ENCODE measurements at regions not wholly inside any gene's neighbourhood (a gene's known extent, or its start where the extent isn't known, plus 50 kb on each side); places are given as distances from the start of the nearest gene placed in this dataset.

DNA sequence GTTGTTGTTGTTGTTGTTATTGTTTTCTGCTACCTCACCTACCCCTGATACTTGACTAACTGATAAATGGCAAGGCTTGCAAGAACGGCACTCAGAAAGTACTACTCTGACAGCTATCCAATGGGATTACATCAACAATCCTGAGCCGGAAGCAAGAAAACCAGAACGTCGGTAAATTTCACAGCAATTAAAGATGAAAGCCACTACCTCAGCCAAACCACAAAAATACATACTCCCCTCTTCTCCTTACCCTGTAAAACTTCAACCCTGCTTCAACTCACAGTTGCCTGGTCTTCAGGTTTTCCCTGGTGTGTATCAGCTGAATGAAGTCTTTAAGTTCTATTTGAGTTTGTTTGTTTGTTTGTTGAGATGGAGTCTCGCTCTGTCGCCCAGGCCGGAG is 293.7 kb upstream of the RND3 start:
- Histone ChIP-seq H3K27ac (ENCODE audit: low read depth, low read length) (no peak overlapping the region), H3K4me1 (ENCODE audit: insufficient read depth, low read length) (no peaks in the 10 kb centered on the region), H3K36me3 (ENCODE audit: insufficient read depth, low read length) (no peaks in the 10 kb centered on the region), H3K27me3 (ENCODE audit: insufficient read depth, low read length) (no peaks in the 10 kb centered on the region), H3K9me3 (ENCODE audit: control insufficient read depth in 1 of 2, low read length in 2 of 2) (no peaks in the 10 kb centered on the region), H3K4me3 (ENCODE audit: low read length in 2 of 2) (no peak overlapping the region)
- intact Hi-C loops (cut with micrococcal nuclease): no loop called here
- Mint-ChIP-seq H3K36me3 (no peaks in the 10 kb centered on the region), H3K9me3 (peaks cover 0 to 3% (median 0%) of the 10 kb centered on the region in 8 donors), H3K27ac (no peak overlapping the region), H3K4me1 (no peaks in the 10 kb centered on the region), H3K4me3 (no peak overlapping the region), H3K27me3 (no peaks in the 10 kb centered on the region)
- no peak for DNase-seq
- ChIA-PET CTCF (ENCODE audit: partially characterized antibody) (no interaction called here), POLR2A (ENCODE audit: partially characterized antibody) (no interaction called here)

DNA sequence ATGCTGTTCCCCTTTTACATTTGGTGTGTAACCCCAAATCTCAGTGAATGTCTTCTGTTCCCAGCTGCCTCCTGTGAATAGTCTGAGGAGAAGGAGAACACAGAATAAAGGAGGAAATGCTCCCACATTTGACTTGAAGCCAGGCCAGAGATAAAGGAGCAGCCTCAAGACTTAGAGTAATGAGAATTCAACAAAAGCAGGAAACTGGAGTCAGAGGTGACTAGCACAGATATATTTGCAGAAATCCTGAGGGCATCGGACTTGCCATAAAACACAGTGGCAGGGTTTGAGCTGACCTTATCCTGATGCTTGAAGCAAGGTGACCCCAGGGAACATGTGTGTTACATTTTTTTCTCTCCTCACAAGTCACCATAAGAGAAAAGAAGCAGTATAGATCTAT is 291.4 kb upstream of the RND3 start:
- peaks cover 0 to 4% of the 10 kb centered on the region in 2 donors for H3K27me3 Mint-ChIP-seq
- H3K4me1 ChIP-seq (ENCODE audit: insufficient read depth, low read length): no peaks in the 10 kb centered on the region
- intact Hi-C loops (cut with micrococcal nuclease): no loop called here
- no peaks in the 10 kb centered on the region for H3K36me3 Mint-ChIP-seq
- no peak overlapping the region for H3K27ac ChIP-seq (ENCODE audit: low read depth, low read length)
- no peak overlapping the region for H3K27ac Mint-ChIP-seq
- H3K27me3 ChIP-seq (ENCODE audit: insufficient read depth, low read length): no peaks in the 10 kb centered on the region
- no peak overlapping the region for H3K4me3 ChIP-seq (ENCODE audit: low read length in 2 of 2)
- DNase-seq: no peak
- no peak overlapping the region for H3K4me3 Mint-ChIP-seq
- POLR2A ChIA-PET (ENCODE audit: partially characterized antibody): no interaction called here
- CTCF ChIA-PET (ENCODE audit: partially characterized antibody): no interaction called here
- no peaks in the 10 kb centered on the region for H3K9me3 ChIP-seq (ENCODE audit: control insufficient read depth in 1 of 2, low read length in 2 of 2)
- no peaks in the 10 kb centered on the region for H3K4me1 Mint-ChIP-seq
- no peaks in the 10 kb centered on the region for H3K36me3 ChIP-seq (ENCODE audit: insufficient read depth, low read length)
- peaks cover 0 to 3% (median 0%) of the 10 kb centered on the region in 8 donors for H3K9me3 Mint-ChIP-seq

DNA sequence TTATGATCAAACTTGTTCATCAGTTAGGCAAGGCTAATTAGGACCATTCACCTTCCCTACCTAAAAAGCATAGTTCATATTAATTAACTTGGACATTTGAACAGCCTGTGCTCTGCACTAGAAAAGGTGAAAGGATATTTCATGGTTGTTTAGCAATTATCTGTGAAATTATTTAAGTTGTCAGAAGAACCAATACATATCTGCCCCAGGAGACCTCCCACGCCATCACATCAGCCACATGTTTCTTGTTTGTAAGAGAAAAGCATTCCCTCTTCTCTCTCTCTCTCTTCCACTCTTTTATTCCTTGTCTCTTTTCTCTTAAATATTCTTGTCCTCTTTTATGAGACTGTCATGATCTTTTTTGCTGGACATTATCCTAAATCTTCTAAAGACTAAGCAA is 282.0 kb upstream of the RND3 start:
- H3K27me3 ChIP-seq (ENCODE audit: insufficient read depth, low read length): no peaks in the 10 kb centered on the region
- no peak for DNase-seq
- intact Hi-C loops (cut with micrococcal nuclease): no loop called here
- H3K27ac ChIP-seq (ENCODE audit: low read depth, low read length): no peak overlapping the region
- H3K4me3 Mint-ChIP-seq: no peak overlapping the region
- POLR2A ChIA-PET (ENCODE audit: partially characterized antibody): no interaction called here
- no peaks in the 10 kb centered on the region for H3K4me1 ChIP-seq (ENCODE audit: insufficient read depth, low read length)
- H3K36me3 ChIP-seq (ENCODE audit: insufficient read depth, low read length): no peaks in the 10 kb centered on the region
- no peaks in the 10 kb centered on the region for H3K36me3 Mint-ChIP-seq
- H3K9me3 ChIP-seq (ENCODE audit: control insufficient read depth in 1 of 2, low read length in 2 of 2): no peaks in the 10 kb centered on the region
- no peaks in the 10 kb centered on the region for H3K27me3 Mint-ChIP-seq
- H3K4me1 Mint-ChIP-seq: peaks cover 0 to 2% (median 0%) of the 10 kb centered on the region in 4 donors
- H3K27ac Mint-ChIP-seq: peak overlapping the region in 1 of 7 donors; percentile 77
- H3K9me3 Mint-ChIP-seq: peaks cover 0 to 4% (median 0%) of the 10 kb centered on the region in 8 donors
- H3K4me3 ChIP-seq (ENCODE audit: low read length in 2 of 2): no peak overlapping the region
- CTCF ChIA-PET (ENCODE audit: partially characterized antibody): no interaction called here

DNA sequence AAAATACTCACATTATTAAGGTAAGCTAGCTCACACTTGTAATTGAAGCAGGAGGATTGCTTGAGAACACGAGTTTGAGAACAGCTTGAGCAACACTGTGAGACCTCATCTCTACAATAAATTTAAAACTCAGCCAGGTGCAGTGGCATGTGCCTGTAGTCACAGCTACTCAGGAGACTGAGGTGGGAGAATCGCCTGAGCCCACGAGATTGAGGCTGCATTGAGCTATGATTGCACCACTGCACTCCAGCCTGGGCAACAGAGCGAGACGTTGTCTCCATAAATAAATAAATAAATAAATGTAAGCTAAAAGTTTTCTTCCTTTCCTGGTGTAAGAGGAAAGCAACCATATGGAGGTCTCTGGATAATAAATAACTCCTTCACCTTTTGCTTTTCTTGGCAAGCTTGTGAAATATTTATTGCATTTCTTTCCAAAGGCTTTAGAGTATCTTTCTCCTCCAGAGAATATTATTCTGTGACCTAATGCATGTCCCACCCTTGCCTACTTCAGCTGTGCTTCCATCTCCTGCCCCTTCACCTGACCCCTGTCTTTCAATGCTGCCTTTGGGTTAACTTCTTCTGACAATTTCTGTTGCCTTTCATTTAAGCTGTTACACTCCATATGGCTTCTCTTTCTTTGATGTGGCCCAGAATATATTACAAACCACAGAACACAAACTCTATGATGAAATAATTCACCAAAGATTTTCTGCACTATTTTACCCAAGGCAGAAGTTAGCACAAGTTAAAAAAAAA is 280.7 kb upstream of the RND3 start:
- Histone ChIP-seq H3K36me3 (ENCODE audit: insufficient read depth, low read length) (no peaks in the 10 kb centered on the region), H3K27me3 (ENCODE audit: insufficient read depth, low read length) (no peaks in the 10 kb centered on the region), H3K27ac (ENCODE audit: low read depth, low read length) (no peak overlapping the region), H3K4me1 (ENCODE audit: insufficient read depth, low read length) (no peaks in the 10 kb centered on the region), H3K4me3 (ENCODE audit: low read length in 2 of 2) (no peak overlapping the region), H3K9me3 (ENCODE audit: control insufficient read depth in 1 of 2, low read length in 2 of 2) (no peaks in the 10 kb centered on the region)
- H3K9me3 Mint-ChIP-seq: peaks cover 0 to 2% (median 0%) of the 10 kb centered on the region in 8 donors
- H3K36me3 Mint-ChIP-seq: no peaks in the 10 kb centered on the region
- POLR2A ChIA-PET (ENCODE audit: partially characterized antibody): no interaction called here
- CTCF ChIA-PET (ENCODE audit: partially characterized antibody): interaction anchor here (1.3 kb wide), 1 partner anchor 10 kb away, joined by 3 read pairs; no protein-coding TSS in a partner anchor
- H3K27me3 Mint-ChIP-seq: peaks cover 0 to 1% of the 10 kb centered on the region in 2 donors
- no peak overlapping the region for H3K4me3 Mint-ChIP-seq
- intact Hi-C loops (cut with micrococcal nuclease): no loop called here
- H3K27ac Mint-ChIP-seq: no peak overlapping the region
- peaks cover 0 to 2% (median 0%) of the 10 kb centered on the region in 4 donors for H3K4me1 Mint-ChIP-seq
- DNase-seq: no peak

DNA sequence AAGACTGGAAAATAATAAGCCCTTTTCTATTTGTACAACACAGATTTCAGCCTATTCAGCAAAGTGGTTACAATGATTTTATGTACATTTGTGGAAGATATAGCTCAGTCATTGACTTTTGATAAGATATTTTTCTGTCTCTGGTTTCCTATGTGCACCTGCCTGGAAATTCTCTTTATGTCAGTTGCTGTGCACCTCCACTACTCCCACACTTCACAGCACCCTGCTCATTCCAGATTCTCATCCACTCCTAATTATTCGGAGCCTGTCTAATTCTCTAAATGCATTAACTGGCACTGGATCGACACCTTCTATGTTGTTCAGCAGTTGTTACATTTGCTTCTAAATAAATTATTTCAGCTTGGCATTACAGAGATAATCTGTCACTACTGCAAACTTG is 275.1 kb upstream of the RND3 start:
- Mint-ChIP-seq H3K9me3 (peaks cover 0 to 2% (median 0%) of the 10 kb centered on the region in 8 donors), H3K27ac (no peak overlapping the region), H3K4me3 (no peak overlapping the region), H3K4me1 (no peaks in the 10 kb centered on the region), H3K36me3 (no peaks in the 10 kb centered on the region), H3K27me3 (peaks cover 0 to 1% of the 10 kb centered on the region in 2 donors)
- Histone ChIP-seq H3K36me3 (ENCODE audit: insufficient read depth, low read length) (no peaks in the 10 kb centered on the region), H3K27me3 (ENCODE audit: insufficient read depth, low read length) (no peaks in the 10 kb centered on the region), H3K4me1 (ENCODE audit: insufficient read depth, low read length) (no peaks in the 10 kb centered on the region), H3K4me3 (ENCODE audit: low read length in 2 of 2) (no peak overlapping the region), H3K27ac (ENCODE audit: low read depth, low read length) (no peak overlapping the region), H3K9me3 (ENCODE audit: control insufficient read depth in 1 of 2, low read length in 2 of 2) (no peaks in the 10 kb centered on the region)
- intact Hi-C loops (cut with micrococcal nuclease): no loop called here
- CTCF ChIA-PET (ENCODE audit: partially characterized antibody): no interaction called here
- no peak for DNase-seq
- POLR2A ChIA-PET (ENCODE audit: partially characterized antibody): no interaction called here

DNA sequence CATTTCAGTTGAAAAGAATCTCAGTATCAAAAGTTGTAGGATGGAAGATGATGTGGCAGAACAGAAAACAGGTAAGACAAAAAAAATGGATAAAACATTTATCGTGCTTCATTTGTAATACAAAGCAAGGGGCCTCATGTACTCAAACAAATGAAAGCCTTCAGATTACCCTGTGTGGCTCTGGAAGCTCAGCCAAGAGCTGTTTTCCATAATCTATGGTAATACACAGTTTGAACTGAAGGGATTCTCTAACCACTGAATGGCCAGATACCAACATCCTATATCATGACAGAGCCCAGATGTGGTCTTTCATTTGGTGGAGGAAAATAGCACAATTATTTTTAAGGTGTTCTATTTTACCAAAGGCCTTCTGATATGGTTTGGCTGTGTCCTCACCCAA is 272.1 kb upstream of the RND3 start:
- Histone ChIP-seq H3K27me3 (ENCODE audit: insufficient read depth, low read length) (no peaks in the 10 kb centered on the region), H3K27ac (ENCODE audit: low read depth, low read length) (no peak overlapping the region), H3K36me3 (ENCODE audit: insufficient read depth, low read length) (no peaks in the 10 kb centered on the region), H3K9me3 (ENCODE audit: control insufficient read depth in 1 of 2, low read length in 2 of 2) (no peaks in the 10 kb centered on the region), H3K4me1 (ENCODE audit: insufficient read depth, low read length) (no peaks in the 10 kb centered on the region), H3K4me3 (ENCODE audit: low read length in 2 of 2) (no peak overlapping the region)
- no peaks in the 10 kb centered on the region for H3K4me1 Mint-ChIP-seq
- peaks cover 0 to 4% (median 0%) of the 10 kb centered on the region in 8 donors for H3K9me3 Mint-ChIP-seq
- no peaks in the 10 kb centered on the region for H3K36me3 Mint-ChIP-seq
- intact Hi-C loops (cut with micrococcal nuclease): no loop called here
- ChIA-PET POLR2A (ENCODE audit: partially characterized antibody) (no interaction called here), CTCF (ENCODE audit: partially characterized antibody) (no interaction called here)
- DNase-seq: no peak
- H3K27me3 Mint-ChIP-seq: peaks cover 0 to 1% of the 10 kb centered on the region in 2 donors
- H3K27ac Mint-ChIP-seq: no peak overlapping the region
- no peak overlapping the region for H3K4me3 Mint-ChIP-seq

DNA sequence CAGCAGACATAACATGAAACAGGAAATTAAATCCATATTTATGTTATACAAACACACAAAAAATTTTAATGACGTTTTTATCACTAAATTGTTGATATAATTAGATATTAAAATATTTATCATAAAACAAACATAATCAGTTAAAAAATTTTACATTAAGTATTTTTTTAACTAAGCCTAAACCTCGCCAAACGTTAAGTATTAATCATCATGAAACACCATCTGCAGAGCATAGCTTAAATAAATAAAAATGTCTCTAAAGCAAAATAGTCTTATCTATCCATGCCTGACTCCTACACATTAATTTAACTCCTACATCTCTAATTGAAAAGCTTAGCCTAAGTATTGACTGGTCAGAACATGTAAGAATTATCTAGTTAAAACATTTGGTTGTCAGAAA is 271.6 kb upstream of the RND3 start:
- CTCF ChIA-PET (ENCODE audit: partially characterized antibody): no interaction called here
- no peaks in the 10 kb centered on the region for H3K4me1 Mint-ChIP-seq
- Histone ChIP-seq H3K36me3 (ENCODE audit: insufficient read depth, low read length) (no peaks in the 10 kb centered on the region), H3K9me3 (ENCODE audit: control insufficient read depth in 1 of 2, low read length in 2 of 2) (no peaks in the 10 kb centered on the region), H3K4me1 (ENCODE audit: insufficient read depth, low read length) (no peaks in the 10 kb centered on the region), H3K27me3 (ENCODE audit: insufficient read depth, low read length) (no peaks in the 10 kb centered on the region), H3K27ac (ENCODE audit: low read depth, low read length) (no peak overlapping the region), H3K4me3 (ENCODE audit: low read length in 2 of 2) (no peak overlapping the region)
- peaks cover 0 to 1% of the 10 kb centered on the region in 2 donors for H3K27me3 Mint-ChIP-seq
- DNase-seq: no peak
- H3K36me3 Mint-ChIP-seq: no peaks in the 10 kb centered on the region
- intact Hi-C loops (cut with micrococcal nuclease): no loop called here
- peaks cover 0 to 4% (median 0%) of the 10 kb centered on the region in 8 donors for H3K9me3 Mint-ChIP-seq
- H3K27ac Mint-ChIP-seq: no peak overlapping the region
- POLR2A ChIA-PET (ENCODE audit: partially characterized antibody): no interaction called here
- H3K4me3 Mint-ChIP-seq: no peak overlapping the region

All from CD4-positive, alpha-beta memory T cell (primary cell).